ENCODE measurements at regions not wholly inside any gene's neighbourhood (a gene's known extent, or its start where the extent isn't known, plus 50 kb on each side); places are given as distances from the start of the nearest gene placed in this dataset.

- H3K27me3 ChIP-seq (ENCODE audit: control insufficient read depth in 1 of 2, insufficient read depth in 2 of 2, low read length in 2 of 2): no peaks in the 10 kb centered on the region
- ATAC-seq (ENCODE audit: poor library complexity) (no peak), DNase-seq (no peak)
- no peak for TF ChIP-seq CTCF (IDR thresholded peaks at IDR 0.05)
- no peaks in the 10 kb centered on the region for H3K36me3 Mint-ChIP-seq (ENCODE audit: low read depth)
- ChIA-PET CTCF (no interaction called here), POLR2A (no interaction called here)
- no peaks in the 10 kb centered on the region for H3K9me3 Mint-ChIP-seq
- intact Hi-C loops (cut with DNase I, micrococcal nuclease): no loop called here
- no peaks in the 10 kb centered on the region for H3K36me3 ChIP-seq (ENCODE audit: insufficient read depth, low read length)
- no peak overlapping the region for H3K27ac ChIP-seq (ENCODE audit: low read depth in 1 of 2, low read length in 2 of 2)
- H3K4me3 Mint-ChIP-seq: no peak overlapping the region
- no peaks in the 10 kb centered on the region for H3K9me3 ChIP-seq (ENCODE audit: control insufficient read depth in 1 of 2, insufficient read depth in 1 of 2, low read length in 2 of 2)
- H3K4me3 ChIP-seq (ENCODE audit: low read length): no peak overlapping the region
- peaks cover 8% of the 10 kb centered on the region for H3K27me3 Mint-ChIP-seq
- no peaks in the 10 kb centered on the region for H3K4me1 Mint-ChIP-seq (ENCODE audit: low read depth)
- H3K27ac Mint-ChIP-seq: no peak overlapping the region
- no peaks in the 10 kb centered on the region for H3K4me1 ChIP-seq (ENCODE audit: insufficient read depth, low read length)
These were observed 89.9 kb upstream of the LSM8 start for GRCh38 chr7:118094044-118094443.

- DNase-seq (no peak), ATAC-seq (ENCODE audit: poor library complexity) (no peak)
- Mint-ChIP-seq H3K4me3 (no peak overlapping the region), H3K9me3 (no peaks in the 10 kb centered on the region), H3K4me1 (ENCODE audit: low read depth) (no peaks in the 10 kb centered on the region), H3K27ac (no peak overlapping the region), H3K27me3 (peaks cover 7% of the 10 kb centered on the region), H3K36me3 (ENCODE audit: low read depth) (no peaks in the 10 kb centered on the region)
- Histone ChIP-seq H3K27ac (ENCODE audit: low read depth in 1 of 2, low read length in 2 of 2) (no peak overlapping the region), H3K27me3 (ENCODE audit: control insufficient read depth in 1 of 2, insufficient read depth in 2 of 2, low read length in 2 of 2) (no peaks in the 10 kb centered on the region), H3K9me3 (ENCODE audit: control insufficient read depth in 1 of 2, insufficient read depth in 1 of 2, low read length in 2 of 2) (no peaks in the 10 kb centered on the region), H3K4me1 (ENCODE audit: insufficient read depth, low read length) (no peaks in the 10 kb centered on the region), H3K4me3 (ENCODE audit: low read length) (no peak overlapping the region), H3K36me3 (ENCODE audit: insufficient read depth, low read length) (no peaks in the 10 kb centered on the region)
- intact Hi-C loops (cut with DNase I, micrococcal nuclease): no loop called here
- CTCF ChIA-PET: no interaction called here
- POLR2A ChIA-PET: no interaction called here
- no peak for TF ChIP-seq CTCF (IDR thresholded peaks at IDR 0.05)
These were observed 79.0 kb upstream of the LSM8 start for GRCh38 chr7:118104812-118105441.

- TF ChIP-seq CTCF (IDR thresholded peaks at IDR 0.05): no peak
- CTCF ChIA-PET: no interaction called here
- H3K36me3 ChIP-seq (ENCODE audit: insufficient read depth, low read length): no peaks in the 10 kb centered on the region
- ATAC-seq (ENCODE audit: poor library complexity) (no peak), DNase-seq (no peak)
- no peaks in the 10 kb centered on the region for H3K9me3 Mint-ChIP-seq
- no peak overlapping the region for H3K27ac Mint-ChIP-seq
- no peaks in the 10 kb centered on the region for H3K9me3 ChIP-seq (ENCODE audit: control insufficient read depth in 1 of 2, insufficient read depth in 1 of 2, low read length in 2 of 2)
- H3K27me3 ChIP-seq (ENCODE audit: control insufficient read depth in 1 of 2, insufficient read depth in 2 of 2, low read length in 2 of 2): no peaks in the 10 kb centered on the region
- H3K4me3 ChIP-seq (ENCODE audit: low read length): no peak overlapping the region
- no peaks in the 10 kb centered on the region for H3K36me3 Mint-ChIP-seq (ENCODE audit: low read depth)
- POLR2A ChIA-PET: no interaction called here
- no peaks in the 10 kb centered on the region for H3K4me1 ChIP-seq (ENCODE audit: insufficient read depth, low read length)
- no peaks in the 10 kb centered on the region for H3K4me1 Mint-ChIP-seq (ENCODE audit: low read depth)
- H3K27me3 Mint-ChIP-seq: peaks cover 14% of the 10 kb centered on the region
- H3K4me3 Mint-ChIP-seq: no peak overlapping the region
- no peak overlapping the region for H3K27ac ChIP-seq (ENCODE audit: low read depth in 1 of 2, low read length in 2 of 2)
- intact Hi-C loops (cut with DNase I, micrococcal nuclease): no loop called here
These were observed 74.4 kb upstream of the LSM8 start for GRCh38 chr7:118109607-118110006.

Measured in CD4-positive, alpha-beta T cell (primary cell).